ENCODE measurements at regions not wholly inside any gene's neighbourhood (a gene's known extent, or its start where the extent isn't known, plus 50 kb on each side); places are given as distances from the start of the nearest gene placed in this dataset.

DNA sequence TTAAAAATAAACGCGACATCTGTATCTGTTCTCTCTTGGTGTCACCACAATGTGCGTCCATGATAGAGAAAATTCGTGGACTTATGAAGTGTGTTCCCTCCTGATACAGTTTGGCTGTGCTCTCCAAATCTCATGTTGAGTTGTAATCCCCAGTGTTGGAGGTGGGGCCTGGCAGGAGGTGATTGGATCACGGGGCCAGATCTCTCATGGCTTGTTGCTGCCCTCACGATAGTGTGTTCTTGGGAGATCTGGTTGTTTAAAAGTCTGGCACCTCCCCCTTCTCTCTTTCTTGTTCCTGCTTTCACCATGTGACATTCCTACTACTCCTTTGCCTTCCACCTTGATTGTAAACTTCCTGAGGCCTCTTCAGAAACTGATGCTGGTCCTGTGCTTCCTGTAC is 229.4 kb upstream of the MYO3A start (continued):
- TF ChIP-seq POLR2A (IDR thresholded peaks at IDR 0.05; ENCODE audit: control extremely low read depth in 1 of 2, low read depth in 2 of 2, low read length in 2 of 2) (no peak), E2F6 (IDR thresholded peaks at IDR 0.05) (no peak), EGR1 (IDR thresholded peaks at IDR 0.05; ENCODE audit: borderline replicate concordance, low read depth, low read length) (no peak)
